Fibroblast of mammary gland (primary cell): ENCODE measurements at regions not wholly inside any gene's neighbourhood (a gene's known extent, or its start where the extent isn't known, plus 50 kb on each side); places are given as distances from the start of the nearest gene placed in this dataset.

ENCODE experiments used
- DNase-seq: peaks from one replicate; pipeline ENCODE4 v3.0.0-alpha.2; 2010; ENCODE audit warnings: low read depth
- H3K4me3 ChIP-seq: 2 replicates; pipeline ENCODE4 v1.5.1; 2011; ENCODE audit warnings: low read depth, mild to moderate bottlenecking, low read length, moderate library complexity; ENCODE audit not compliant: control insufficient read depth
- CTCF ChIP-seq: conservative IDR thresholded peaks from 2 replicates; pipeline ENCODE4 v1.5.1; 2011; ENCODE audit warnings: low read depth, low read length, inconsistent platforms; ENCODE audit not compliant: control insufficient read depth, insufficient read depth

DNA sequence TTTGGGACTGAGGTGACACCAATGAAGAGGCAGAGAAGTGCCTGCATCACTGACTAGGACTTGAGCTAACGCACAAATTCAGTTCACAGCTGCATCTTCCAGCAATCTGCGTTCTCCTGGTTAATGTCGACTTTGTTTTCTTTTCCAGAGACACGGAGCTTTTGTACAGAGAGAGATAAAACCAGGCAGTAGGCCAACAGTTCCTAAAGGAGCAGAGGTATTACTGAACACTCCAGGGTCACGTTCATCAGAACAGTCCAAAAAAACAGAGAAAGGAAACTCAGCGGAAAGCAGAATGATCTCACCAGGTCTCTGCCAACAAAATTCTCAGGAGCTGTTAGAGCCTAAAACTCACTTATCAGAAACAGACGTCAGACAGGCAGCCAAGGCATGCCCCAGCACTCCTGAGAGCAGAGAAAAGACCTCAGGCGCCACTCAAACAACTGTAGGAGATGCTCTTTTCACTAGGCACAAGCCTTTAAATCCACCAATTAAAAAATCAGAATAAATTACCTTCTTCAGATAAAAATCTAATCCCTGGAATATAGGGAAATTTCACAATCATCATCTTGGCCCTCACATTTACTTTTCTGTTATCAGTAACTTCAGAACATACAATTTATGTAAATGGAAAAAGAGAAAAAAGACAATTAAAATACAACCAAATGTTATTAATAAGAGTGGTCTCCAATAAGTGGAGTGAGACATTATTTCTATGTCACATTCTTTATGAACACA lies 95.9 kb upstream of the SPTBN1 start:
- H3K4me3 ChIP-seq = no peak overlapping the region
- no peak for TF ChIP-seq CTCF
- peak; percentile 75 for DNase-seq

DNA sequence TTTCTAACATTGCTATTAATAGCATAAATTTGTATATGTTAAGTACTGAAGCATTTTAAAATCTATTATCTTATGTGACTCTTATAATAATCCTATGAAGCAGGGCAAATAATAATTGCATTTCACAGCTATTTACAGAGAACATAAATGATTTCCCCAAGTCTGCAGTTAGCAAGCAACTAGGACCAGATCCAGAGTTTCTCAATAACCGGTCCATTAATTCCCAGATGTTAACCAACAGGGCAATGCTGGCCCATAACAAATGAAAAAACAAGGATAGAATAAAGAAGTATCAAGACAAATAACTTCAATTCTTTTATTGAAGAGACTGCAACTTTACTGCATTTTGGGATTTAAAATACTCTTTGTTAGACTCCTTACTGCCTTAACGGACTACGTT lies 91.7 kb upstream of the SPTBN1 start:
- no peak overlapping the region for H3K4me3 ChIP-seq

GRCh38 chr2:54365661-54366060 lies 90.5 kb upstream of the SPTBN1 start:
- no peak for TF ChIP-seq CTCF
- no peak for DNase-seq
- H3K4me3 ChIP-seq = no peak overlapping the region

More for the DNA sequence above, 91.7 kb upstream of the SPTBN1 start:
- no peak for TF ChIP-seq CTCF
- DNase-seq = no peak

- peak; percentile 65 for DNase-seq
- H3K4me3 ChIP-seq = no peak overlapping the region
- TF ChIP-seq CTCF = no peak
These were observed 89.4 kb upstream of the SPTBN1 start for GRCh38 chr2:54366487-54367280.

DNA sequence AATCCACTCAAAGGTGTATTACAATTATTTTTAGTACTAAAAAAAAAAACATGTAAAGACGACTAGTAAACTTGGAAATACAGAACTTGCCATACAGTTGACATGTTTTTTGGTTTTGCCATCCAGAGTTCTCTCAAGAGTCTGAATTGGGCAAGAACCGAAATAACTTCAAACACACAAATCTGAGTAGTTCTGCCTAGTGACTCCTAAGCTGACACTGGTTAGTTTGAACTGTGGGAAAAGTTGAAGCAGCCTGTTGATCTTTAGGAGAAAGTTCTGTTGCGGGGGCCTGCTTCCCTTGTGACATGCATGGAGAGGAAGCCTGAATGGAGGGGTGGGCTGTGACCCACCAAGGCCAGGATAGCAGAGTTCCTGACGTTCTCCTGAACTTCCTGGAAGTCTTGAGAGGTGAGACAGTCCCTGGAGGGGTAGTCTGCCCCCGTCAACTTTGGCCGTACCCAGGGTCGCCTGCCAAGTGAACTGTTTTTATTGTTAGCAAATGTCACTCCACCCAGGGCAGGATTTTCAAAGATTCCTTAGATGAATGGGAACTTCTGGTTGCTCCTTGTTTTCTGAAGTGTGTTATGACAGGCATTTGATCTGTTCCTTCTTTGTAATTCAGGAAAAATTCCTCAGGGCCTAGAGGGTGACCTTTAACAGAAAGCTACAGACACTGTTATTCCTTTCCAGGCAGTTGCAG lies 85.6 kb upstream of the SPTBN1 start:
- DNase-seq = no peak
- no peak overlapping the region for H3K4me3 ChIP-seq
- no peak for TF ChIP-seq CTCF

DNA sequence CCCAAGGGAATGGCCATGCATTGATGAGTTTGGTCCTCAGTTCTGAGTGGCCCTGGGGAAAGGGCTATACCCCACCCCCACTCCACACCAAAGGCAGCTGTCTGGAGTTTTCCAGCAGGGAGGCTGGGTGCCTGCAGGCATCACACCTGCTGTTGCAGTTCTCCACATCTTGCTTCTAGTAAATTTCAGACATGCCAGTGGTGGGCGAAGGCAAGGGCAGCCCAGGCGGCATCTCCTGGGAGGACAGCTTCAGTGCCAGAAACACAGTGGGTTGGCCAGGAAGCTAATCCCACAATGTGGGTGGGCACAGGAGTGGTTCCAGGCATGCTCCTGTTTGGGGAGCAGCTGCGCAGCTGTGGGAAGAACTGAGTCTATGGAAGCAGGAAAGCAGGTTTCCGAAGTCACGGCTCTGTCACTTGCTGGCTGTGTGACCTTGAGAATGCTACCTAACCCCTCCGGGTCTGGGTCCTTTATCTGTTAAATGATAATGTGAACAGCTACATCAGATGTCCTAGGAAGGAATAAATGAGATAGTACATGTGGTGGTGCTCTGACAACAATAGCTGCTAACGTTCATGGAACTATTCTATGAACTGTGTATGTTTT lies 84.6 kb upstream of the SPTBN1 start:
- no peak for DNase-seq
- no peak for TF ChIP-seq CTCF
- H3K4me3 ChIP-seq = no peak overlapping the region
